ENCODE measurements at regions not wholly inside any gene's neighbourhood (a gene's known extent, or its start where the extent isn't known, plus 50 kb on each side); places are given as distances from the start of the nearest gene placed in this dataset.

GRCh38 chr15:95989392-95989791, 341.1 kb upstream of the NR2F2 start:
- TF ChIP-seq CTCF (IDR thresholded peaks at IDR 0.05; ENCODE audit: low read depth, low read length) (no peak), EZH2phosphoT487 (IDR thresholded peaks at IDR 0.05; ENCODE audit: low read depth) (no peak)

Measured in OCI-LY3 (cell line).